Neural progenitor cell (in vitro differentiated cells): ENCODE measurements at regions not wholly inside any gene's neighbourhood (a gene's known extent, or its start where the extent isn't known, plus 50 kb on each side); places are given as distances from the start of the nearest gene placed in this dataset.
"Not testable (repeated sequence)": the region's sequence is repeated elsewhere in the genome, so short reads cannot be mapped to it uniquely, and the experiment has no call there.

Experiments
- CTCF ChIP-seq: fragments of 200-600 bp; sonication (generic); IDR thresholded peaks from 2 replicates; pipeline ENCODE4 v1.5.1; 2017; ENCODE audit warnings: antibody characterized with exemption, mild to moderate bottlenecking
- EZH2 ChIP-seq: fragments of 200-600 bp; sonication (generic); IDR thresholded peaks from 2 replicates; pipeline ENCODE4 v1.6.1; 2017; ENCODE audit warnings: antibody characterized with exemption, mild to moderate bottlenecking, moderate library complexity

DNA sequence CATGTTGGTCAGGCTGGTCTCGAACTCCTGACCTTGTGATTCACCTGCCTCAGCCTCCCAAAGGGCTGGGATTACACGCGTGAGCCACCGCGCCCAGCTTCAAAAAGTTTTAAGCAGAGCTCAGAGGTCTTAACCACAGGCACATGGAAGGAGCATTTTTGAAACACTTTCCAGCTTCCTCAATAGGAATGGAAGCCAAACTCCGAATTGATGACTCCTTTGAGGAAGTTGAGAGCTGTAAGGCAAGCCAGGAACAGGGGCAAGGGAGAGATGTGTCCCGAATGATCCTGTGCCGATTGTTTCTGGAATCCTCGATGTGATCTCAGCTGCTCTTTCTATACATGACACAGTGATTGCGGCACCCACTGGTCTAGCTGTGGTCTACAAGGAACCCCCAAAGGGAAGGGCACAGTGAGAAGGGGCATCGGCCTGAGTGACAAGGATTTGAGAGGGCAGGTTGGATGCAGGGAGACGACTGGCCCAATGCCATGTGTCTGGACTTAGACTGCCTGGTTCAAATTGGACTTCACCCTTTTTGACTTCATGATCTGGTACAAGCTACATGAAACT, 116.2 kb downstream of the ADRA2C start:
- not testable (repeated sequence) for TF ChIP-seq CTCF, EZH2
